ENCODE measurements at regions not wholly inside any gene's neighbourhood (a gene's known extent, or its start where the extent isn't known, plus 50 kb on each side); places are given as distances from the start of the nearest gene placed in this dataset.

- no peak overlapping the region for H3K4me2 ChIP-seq (ENCODE audit: unreplicated experiment)
- H3K79me2 ChIP-seq (ENCODE audit: insufficient read depth), result no peaks in the 10 kb centered on the region
- WGBS, 2 experiments (ENCODE audit: low coverage in 1 of 2, low lambda C conversion rate in 2 of 2, missing lambda C conversion rate in 2 of 2), result 18 to 26% methylated on average over 4 of the region's 4 CpGs
- TF ChIP-seq EZH2 (IDR thresholded peaks at IDR 0.05; ENCODE audit: insufficient read depth, poor library complexity, severe bottlenecking), result no peak
- TF ChIP-seq EZH2phosphoT487 (IDR thresholded peaks at IDR 0.05; ENCODE audit: insufficient read depth, low read depth), result no peak
- H2AFZ ChIP-seq, result no peak overlapping the region
- no peak overlapping the region for H3K27ac ChIP-seq
- H3K4me3 ChIP-seq, result no peak overlapping the region
- in situ Hi-C loops (cut with MboI), result no loop called here
- no peaks in the 10 kb centered on the region for H3K4me1 ChIP-seq (ENCODE audit: insufficient read depth)
- no peaks in the 10 kb centered on the region for H3K9me2 ChIP-seq (ENCODE audit: insufficient read depth)
- no peaks in the 10 kb centered on the region for H4K20me1 ChIP-seq (ENCODE audit: insufficient read depth)
- no peaks in the 10 kb centered on the region for H3K27me3 ChIP-seq (replicated peaks; ENCODE audit: insufficient read depth)
- no peak overlapping the region for H3K9ac ChIP-seq
- DNase-seq, result no peak
- no peaks in the 10 kb centered on the region for H3K36me3 ChIP-seq (ENCODE audit: low read depth)
- no peaks in the 10 kb centered on the region for H3K9me3 ChIP-seq (ENCODE audit: low read depth)
- no peaks in the 10 kb centered on the region for H3F3A ChIP-seq (ENCODE audit: insufficient read depth)
Observed at GRCh38 chr13:67740871-67741535, 510.9 kb upstream of the PCDH9 start.

GRCh38 chr13:67736646-67737420, 506.7 kb upstream of the PCDH9 start:
- no peak overlapping the region for H2AFZ ChIP-seq
- H3K79me2 ChIP-seq (ENCODE audit: insufficient read depth), result no peaks in the 10 kb centered on the region
- DNase-seq, result peak; percentile 35
- no peaks in the 10 kb centered on the region for H3K27me3 ChIP-seq (replicated peaks; ENCODE audit: insufficient read depth)
- in situ Hi-C loops (cut with MboI), result no loop called here
- no peak overlapping the region for H3K4me3 ChIP-seq
- no peaks in the 10 kb centered on the region for H3K36me3 ChIP-seq (ENCODE audit: low read depth)
- H3K9me3 ChIP-seq (ENCODE audit: low read depth), result no peaks in the 10 kb centered on the region
- TF ChIP-seq EZH2phosphoT487 (IDR thresholded peaks at IDR 0.05; ENCODE audit: insufficient read depth, low read depth), result no peak
- TF ChIP-seq EZH2 (IDR thresholded peaks at IDR 0.05; ENCODE audit: insufficient read depth, poor library complexity, severe bottlenecking), result no peak
- no peak overlapping the region for H3K9ac ChIP-seq
- no peaks in the 10 kb centered on the region for H3F3A ChIP-seq (ENCODE audit: insufficient read depth)
- no peak overlapping the region for H3K4me2 ChIP-seq (ENCODE audit: unreplicated experiment)
- no peak overlapping the region for H3K27ac ChIP-seq
- H4K20me1 ChIP-seq (ENCODE audit: insufficient read depth), result no peaks in the 10 kb centered on the region
- no peaks in the 10 kb centered on the region for H3K4me1 ChIP-seq (ENCODE audit: insufficient read depth)
- 0 to 2% methylated on average over 4 of the region's 4 CpGs for WGBS, 2 experiments (ENCODE audit: low coverage in 1 of 2, low lambda C conversion rate in 2 of 2, missing lambda C conversion rate in 2 of 2)
- no peaks in the 10 kb centered on the region for H3K9me2 ChIP-seq (ENCODE audit: insufficient read depth)

- Histone ChIP-seq H3K9me3 (ENCODE audit: low read depth) (no peaks in the 10 kb centered on the region), H2AFZ (no peak overlapping the region), H3F3A (ENCODE audit: insufficient read depth) (no peaks in the 10 kb centered on the region), H3K9ac (no peak overlapping the region), H3K79me2 (ENCODE audit: insufficient read depth) (no peaks in the 10 kb centered on the region), H4K20me1 (ENCODE audit: insufficient read depth) (no peaks in the 10 kb centered on the region), H3K4me2 (ENCODE audit: unreplicated experiment) (no peak overlapping the region), H3K4me3 (no peak overlapping the region), H3K36me3 (ENCODE audit: low read depth) (no peaks in the 10 kb centered on the region), H3K27ac (no peak overlapping the region), H3K4me1 (ENCODE audit: insufficient read depth) (no peaks in the 10 kb centered on the region), H3K9me2 (ENCODE audit: insufficient read depth) (no peaks in the 10 kb centered on the region), H3K27me3 (replicated peaks; ENCODE audit: insufficient read depth) (no peaks in the 10 kb centered on the region)
- TF ChIP-seq EZH2 (IDR thresholded peaks at IDR 0.05; ENCODE audit: insufficient read depth, poor library complexity, severe bottlenecking) (no peak), EZH2phosphoT487 (IDR thresholded peaks at IDR 0.05; ENCODE audit: insufficient read depth, low read depth) (no peak)
- no peak for DNase-seq
- in situ Hi-C loops (cut with MboI), result no loop called here
- 71 to 75% methylated on average over 1 of the region's 1 CpG for WGBS, 2 experiments (ENCODE audit: low coverage in 1 of 2, low lambda C conversion rate in 2 of 2, missing lambda C conversion rate in 2 of 2)
Observed at GRCh38 chr13:67735651-67736050, 505.5 kb upstream of the PCDH9 start.

- in situ Hi-C loops (cut with MboI), result no loop called here
Observed at GRCh38 chr13:67726979-67727378, 496.8 kb upstream of the PCDH9 start.

More at GRCh38 chr13:67726979-67727378, 496.8 kb upstream of the PCDH9 start:
- H3K9ac ChIP-seq, result no peak overlapping the region
- H3K79me2 ChIP-seq (ENCODE audit: insufficient read depth), result no peaks in the 10 kb centered on the region
- no peak overlapping the region for H3K27ac ChIP-seq
- no peak overlapping the region for H2AFZ ChIP-seq
- no peaks in the 10 kb centered on the region for H3K27me3 ChIP-seq (replicated peaks; ENCODE audit: insufficient read depth)
- TF ChIP-seq EZH2 (IDR thresholded peaks at IDR 0.05; ENCODE audit: insufficient read depth, poor library complexity, severe bottlenecking), result no peak
- TF ChIP-seq EZH2phosphoT487 (IDR thresholded peaks at IDR 0.05; ENCODE audit: insufficient read depth, low read depth), result no peak
- H3K9me2 ChIP-seq (ENCODE audit: insufficient read depth), result no peaks in the 10 kb centered on the region
- no peak overlapping the region for H3K4me2 ChIP-seq (ENCODE audit: unreplicated experiment)
- no peaks in the 10 kb centered on the region for H3F3A ChIP-seq (ENCODE audit: insufficient read depth)
- DNase-seq, result no peak
- H3K4me1 ChIP-seq (ENCODE audit: insufficient read depth), result no peaks in the 10 kb centered on the region
- no peaks in the 10 kb centered on the region for H3K9me3 ChIP-seq (ENCODE audit: low read depth)
- no peaks in the 10 kb centered on the region for H3K36me3 ChIP-seq (ENCODE audit: low read depth)
- 4 to 10% methylated on average over 3 of the region's 3 CpGs for WGBS, 2 experiments (ENCODE audit: low coverage in 1 of 2, low lambda C conversion rate in 2 of 2, missing lambda C conversion rate in 2 of 2)
- H4K20me1 ChIP-seq (ENCODE audit: insufficient read depth), result no peaks in the 10 kb centered on the region
- no peak overlapping the region for H3K4me3 ChIP-seq

Measured in GM23248 (cell line).